Aorta (tissue), 5 donors: ENCODE measurements at regions not wholly inside any gene's neighbourhood (a gene's known extent, or its start where the extent isn't known, plus 50 kb on each side); places are given as distances from the start of the nearest gene placed in this dataset.

Source experiments
- ATAC-seq: fragments of 200-7000 bp; cut with Tn5 transposase; one replicate; pipeline ENCODE4 v1.9.1; 2022; ENCODE audit warnings: moderate library complexity; ENCODE audit not compliant: low FRiP score
- DNase-seq, 2 donors: peaks; one replicate each; pipeline ENCODE4 v3.0.0-alpha.2; 2020
- H3K27ac ChIP-seq, 2 donors: one replicate each; pipeline ENCODE4 v1.5.1; 2013; ENCODE audit warnings: low read length in 2 of 2, mild to moderate bottlenecking in 2 of 2, moderate library complexity in 2 of 2, control low read depth in 1 of 2, inconsistent platforms in 1 of 2, low read depth in 1 of 2
- H3K27me3 ChIP-seq, 2 donors: one replicate each; pipeline ENCODE4 v1.6.1; 2013; ENCODE audit warnings: control low read depth in 1 of 2, low read length in 1 of 2, mild to moderate bottlenecking in 1 of 2, moderate library complexity in 1 of 2; ENCODE audit not compliant: insufficient read depth in 2 of 2, control insufficient read depth in 1 of 2
- H3K36me3 ChIP-seq, 2 donors: one replicate each; pipeline ENCODE4 v1.6.1; 2013; ENCODE audit warnings: control low read depth in 1 of 2, low read length in 1 of 2, mild to moderate bottlenecking in 1 of 2; ENCODE audit not compliant: insufficient read depth in 2 of 2, control insufficient read depth in 1 of 2
- H3K4me1 ChIP-seq, 2 donors: one replicate each; pipeline ENCODE4 v1.6.1; 2013; ENCODE audit warnings: low read length in 2 of 2, control low read depth in 1 of 2, mild to moderate bottlenecking in 1 of 2, moderate library complexity in 1 of 2; ENCODE audit not compliant: insufficient read depth in 2 of 2, control insufficient read depth in 1 of 2
- H3K4me3 ChIP-seq, 2 donors: one replicate each; pipeline ENCODE4 v1.5.1; 2013; ENCODE audit warnings: low read length in 2 of 2, control low read depth in 1 of 2, mild to moderate bottlenecking in 1 of 2
- H3K9me3 ChIP-seq: one replicate; pipeline ENCODE4 v1.6.1; 2013; ENCODE audit warnings: mild to moderate bottlenecking, low read length; ENCODE audit not compliant: control insufficient read depth
- WGBS, 2 donors: extraction: QIAGEN DNeasy Blood & Tissue Kit; methylation state at CpG; one replicate each; pipeline ENCODE4 v1.1.7; 2013; 5-methylcytosine and 5-hydroxymethylcytosine counted together
- intact Hi-C, 2 donors: fragments of 100-400 bp; cut with DNase I; formaldehyde crosslinking; loops; one replicate each; pipeline versions ENCODE4 v1.14.2 to v1.15.0; 2022
- donor health status: healthy with polysubstance abuse.
- donor health status: Bipolar disorder and iron deficiency.
- donor health status: DM: no; HTN: no; CAD: no.
- donor health status: DM: no; HTN: no; CAD: no.
- donor health status: DM: yes; HTN: yes; CAD: no.

DNA sequence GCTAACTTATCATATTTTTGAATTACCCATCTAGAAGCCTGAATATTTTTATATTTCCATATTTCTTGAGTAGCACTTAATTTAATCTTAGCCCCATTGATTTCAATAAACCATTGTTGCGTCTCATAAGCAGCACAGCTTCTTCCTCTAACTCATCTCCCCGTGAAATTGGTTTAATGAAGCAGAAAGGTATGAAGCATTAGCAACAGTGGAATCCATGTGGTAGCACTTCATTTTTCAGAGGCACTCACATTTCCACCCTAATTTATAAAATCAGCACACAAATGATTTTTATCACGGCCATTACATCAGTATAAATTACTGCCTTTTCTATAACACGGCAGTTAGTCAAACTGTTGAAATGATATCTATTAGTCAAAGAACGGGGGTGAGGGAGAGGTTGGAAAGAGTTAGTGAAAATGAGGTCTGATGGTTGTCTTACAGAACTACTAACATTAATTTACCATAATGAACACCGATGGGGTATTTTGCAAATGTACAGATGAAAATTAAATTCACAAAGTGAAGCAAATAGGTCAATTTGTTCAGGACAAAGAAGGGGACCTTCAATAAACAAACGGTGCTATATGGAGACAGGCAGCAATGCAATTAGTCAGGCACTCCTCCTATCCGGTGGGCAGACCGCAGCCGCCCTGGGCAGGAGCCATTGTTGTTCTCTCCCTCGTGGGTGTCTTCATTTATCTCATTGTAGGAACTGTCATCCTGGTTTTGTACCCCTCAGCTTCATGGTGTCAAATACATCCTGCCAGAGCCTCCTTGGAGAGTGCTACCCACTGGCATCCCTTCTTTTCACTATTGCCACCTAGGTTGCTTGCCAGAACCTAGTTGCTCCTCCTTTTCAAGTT is 205.7 kb downstream of the SOX3 start:
- ATAC-seq (no peak), DNase-seq (no peak)
- H3K4me3 ChIP-seq, result no peak overlapping the region
- WGBS, 2 donors, result 60 to 62% methylated on average over 11 of the region's 11 CpGs
- no peak overlapping the region for H3K27ac ChIP-seq
- intact Hi-C loops, result no loop called here
- H3K4me1 ChIP-seq, result no peaks in the 10 kb centered on the region
- no peaks in the 10 kb centered on the region for H3K36me3 ChIP-seq
- H3K27me3 ChIP-seq, result no peaks in the 10 kb centered on the region
- no peaks in the 10 kb centered on the region for H3K9me3 ChIP-seq

DNA sequence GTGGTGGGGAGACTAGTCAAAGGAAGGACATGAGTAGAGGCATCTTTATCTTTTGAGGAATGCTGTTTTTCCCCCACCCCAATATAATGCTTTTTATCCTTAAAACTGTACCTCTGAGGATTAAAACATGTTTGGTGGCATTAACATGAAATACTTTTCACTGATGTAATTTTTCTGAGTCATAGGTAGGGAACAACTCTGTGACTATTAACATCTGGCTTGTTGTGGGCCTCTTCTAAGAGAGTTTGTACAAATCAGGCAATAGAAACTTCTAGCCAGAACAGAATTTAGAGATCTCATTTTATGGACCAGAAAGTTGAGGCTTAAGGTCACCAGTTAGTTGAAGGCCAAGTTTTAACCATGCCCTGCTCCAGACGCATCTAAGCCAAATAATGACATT is 207.6 kb downstream of the SOX3 start:
- no peaks in the 10 kb centered on the region for H3K36me3 ChIP-seq
- WGBS, 2 donors, result 61 to 65% methylated on average over 1 of the region's 1 CpG

DNA sequence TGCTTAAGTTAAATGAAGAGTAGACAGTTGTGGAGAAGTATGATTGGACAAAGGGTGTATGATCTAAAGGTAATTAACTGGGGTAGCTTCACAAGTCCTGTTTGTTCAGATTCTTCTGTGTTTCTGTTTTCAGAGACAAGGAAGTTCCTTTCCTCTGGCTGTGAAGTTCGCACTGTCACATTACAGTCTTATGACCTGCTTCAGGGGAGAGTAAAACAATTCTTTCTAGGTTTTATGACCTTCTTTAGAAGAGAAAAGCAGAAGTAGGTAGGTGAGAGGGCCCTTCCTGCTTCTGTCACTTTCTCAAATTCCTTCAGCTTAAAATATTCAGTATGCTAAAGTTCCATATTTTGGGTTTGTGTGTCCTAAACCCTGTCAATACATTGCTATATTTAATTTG is 211.9 kb downstream of the SOX3 start:
- H3K27ac ChIP-seq, result no peak overlapping the region
- no peaks in the 10 kb centered on the region for H3K9me3 ChIP-seq
- DNase-seq, result no peak
- no peaks in the 10 kb centered on the region for H3K27me3 ChIP-seq
- H3K36me3 ChIP-seq, result no peaks in the 10 kb centered on the region
- ATAC-seq, result no peak
- intact Hi-C loops, result no loop called here
- no peaks in the 10 kb centered on the region for H3K4me1 ChIP-seq
- H3K4me3 ChIP-seq, result no peak overlapping the region
- 37 to 47% methylated on average over 1 of the region's 1 CpG for WGBS, 2 donors

More for the DNA sequence above, 207.6 kb downstream of the SOX3 start:
- Histone ChIP-seq H3K4me3 (no peak overlapping the region), H3K27ac (no peak overlapping the region), H3K4me1 (no peaks in the 10 kb centered on the region), H3K9me3 (no peaks in the 10 kb centered on the region), H3K27me3 (no peaks in the 10 kb centered on the region)
- no peak for DNase-seq
- intact Hi-C loops, result no loop called here
- no peak for ATAC-seq

DNA sequence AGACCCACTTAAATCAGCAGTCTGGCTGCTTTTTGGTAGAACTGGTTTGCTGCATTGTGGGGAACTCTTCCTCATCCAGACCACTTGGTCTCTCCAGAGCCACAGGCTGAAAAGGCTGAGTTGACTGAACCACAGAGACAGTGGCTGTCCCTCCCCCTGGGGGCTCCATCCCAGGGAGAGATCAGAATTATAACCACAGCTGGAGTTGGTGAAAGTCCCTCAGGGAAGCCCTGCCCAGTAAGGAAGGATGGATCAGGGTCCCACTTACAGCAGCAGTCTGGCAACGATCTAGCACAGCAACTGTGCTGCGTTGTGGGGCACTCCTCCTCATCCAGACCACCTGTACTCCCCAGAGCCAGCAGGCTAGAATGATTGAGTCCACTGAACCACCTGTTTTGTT is 212.7 kb downstream of the SOX3 start:
- Histone ChIP-seq H3K4me1 (no peaks in the 10 kb centered on the region), H3K27ac (no peak overlapping the region), H3K36me3 (no peaks in the 10 kb centered on the region), H3K9me3 (no peaks in the 10 kb centered on the region), H3K4me3 (no peak overlapping the region), H3K27me3 (no peaks in the 10 kb centered on the region)
- intact Hi-C loops, result no loop called here
- DNase-seq, result no peak
- 60 to 63% methylated on average over 2 of the region's 2 CpGs for WGBS, 2 donors
- ATAC-seq, result no peak

DNA sequence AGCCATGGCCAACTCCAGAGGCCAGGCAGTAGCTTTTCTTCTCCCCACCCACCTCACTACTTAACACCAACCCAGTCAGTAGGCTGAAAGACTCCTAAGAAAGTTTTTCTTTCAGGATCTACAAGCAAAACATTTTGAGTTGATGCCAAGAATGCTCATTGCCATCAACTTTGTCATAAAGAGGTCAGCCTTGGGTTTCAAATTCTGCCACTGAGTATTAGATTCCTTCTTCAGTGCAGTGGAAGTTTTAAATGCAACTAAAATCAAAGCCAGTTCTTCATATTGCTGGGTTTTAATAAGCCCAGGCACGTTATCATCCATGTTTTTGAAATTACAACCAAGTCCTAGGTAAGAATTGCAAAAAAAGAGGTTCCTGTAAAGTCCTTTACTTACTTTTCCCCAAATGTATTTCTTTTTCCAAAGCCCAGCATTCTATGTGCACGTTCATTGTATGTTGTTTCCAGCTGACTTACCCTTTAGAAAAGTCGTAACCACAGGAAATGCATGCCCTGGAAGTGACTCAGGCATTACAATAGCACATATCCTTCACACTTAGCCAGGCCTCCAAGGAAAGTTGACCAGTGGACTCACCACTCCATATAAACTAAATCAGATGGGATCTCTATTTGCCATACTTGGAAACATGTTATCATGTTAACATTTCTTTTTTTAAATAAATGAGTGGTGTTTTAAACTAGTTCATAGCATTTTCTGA is 229.9 kb downstream of the SOX3 start:
- ATAC-seq (no peak), DNase-seq (no peak)
- intact Hi-C loops, result no loop called here
- Histone ChIP-seq H3K27me3 (no peaks in the 10 kb centered on the region), H3K36me3 (no peaks in the 10 kb centered on the region), H3K9me3 (no peaks in the 10 kb centered on the region), H3K27ac (no peak overlapping the region), H3K4me1 (no peaks in the 10 kb centered on the region), H3K4me3 (no peak overlapping the region)
- WGBS, 2 donors, result 23 to 33% methylated on average over 3 of the region's 3 CpGs

DNA sequence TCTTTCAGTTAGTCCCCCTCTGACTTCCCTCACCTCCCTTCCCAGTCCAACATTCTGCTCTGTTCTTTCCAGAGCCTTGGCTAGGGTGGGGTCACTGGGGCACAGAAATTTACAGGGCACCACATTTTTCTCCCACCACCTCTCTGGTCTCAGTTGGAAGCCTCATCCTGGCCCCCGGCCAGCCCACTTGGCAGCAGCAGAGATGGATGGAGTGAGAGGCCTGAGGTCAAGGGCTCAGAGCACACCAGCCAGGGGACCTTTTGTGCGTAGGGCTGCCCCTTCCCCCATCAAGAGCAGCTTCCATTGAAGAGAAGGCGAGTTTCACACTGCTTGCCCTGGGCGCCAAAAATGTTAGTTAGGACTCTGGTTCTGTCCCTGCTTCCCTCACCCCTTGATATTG is 230.9 kb downstream of the SOX3 start:
- intact Hi-C loops, result no loop called here
- Histone ChIP-seq H3K4me3 (no peak overlapping the region), H3K4me1 (no peaks in the 10 kb centered on the region), H3K9me3 (no peaks in the 10 kb centered on the region), H3K36me3 (no peaks in the 10 kb centered on the region), H3K27me3 (no peaks in the 10 kb centered on the region), H3K27ac (no peak overlapping the region)
- WGBS, 2 donors, result 40 to 47% methylated on average over 4 of the region's 4 CpGs
- ATAC-seq (no peak), DNase-seq (no peak)

DNA sequence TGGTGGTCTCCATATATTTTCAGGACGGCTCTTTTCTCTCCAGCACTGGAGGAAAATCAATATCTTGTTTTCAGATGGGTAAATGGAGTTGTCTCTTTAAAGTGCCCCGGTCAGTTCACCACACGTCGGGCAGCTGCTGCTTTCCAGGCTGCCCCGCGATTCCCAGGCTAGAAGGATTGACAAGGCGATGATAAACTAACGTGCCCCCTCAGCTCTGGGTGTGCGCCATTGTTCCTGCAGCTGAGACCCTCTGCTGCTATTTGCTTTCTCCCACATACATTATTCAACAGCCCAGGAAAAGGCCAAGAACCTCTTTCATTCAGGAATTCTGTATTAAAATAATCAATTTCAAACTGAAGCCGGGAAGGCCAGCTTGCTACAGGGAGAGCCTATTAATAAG is 254.5 kb downstream of the SOX3 start:
- ATAC-seq (no peak), DNase-seq (no peak)
- no peaks in the 10 kb centered on the region for H3K9me3 ChIP-seq
- intact Hi-C loops, result no loop called here
- no peaks in the 10 kb centered on the region for H3K36me3 ChIP-seq
- H3K27ac ChIP-seq, result no peak overlapping the region
- no peaks in the 10 kb centered on the region for H3K4me1 ChIP-seq
- no peaks in the 10 kb centered on the region for H3K27me3 ChIP-seq
- WGBS, 2 donors, result 22 to 29% methylated on average over 10 of the region's 10 CpGs
- H3K4me3 ChIP-seq, result no peak overlapping the region

DNA sequence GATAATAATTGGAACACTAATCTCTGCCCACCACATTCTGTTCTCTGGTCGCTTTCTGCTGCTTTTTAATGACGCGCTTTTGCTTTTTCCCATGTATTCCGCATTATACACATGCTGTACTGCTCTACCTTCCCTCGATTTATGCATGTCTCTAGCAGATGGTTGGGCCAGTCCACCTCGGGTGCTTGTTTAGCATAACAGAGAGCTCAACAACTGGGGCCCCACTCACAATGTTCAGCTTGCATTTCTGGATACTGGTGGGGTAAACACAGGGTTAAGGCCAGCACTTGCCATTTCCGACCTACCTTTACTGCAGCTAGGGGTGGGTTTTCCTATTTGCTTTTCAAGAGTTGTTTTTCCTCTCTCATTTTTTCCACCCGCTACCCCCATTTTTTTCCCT is 255.8 kb downstream of the SOX3 start:
- ATAC-seq, result no peak
- intact Hi-C loops, result no loop called here
- WGBS, 2 donors, result 49 to 61% methylated on average over 8 of the region's 8 CpGs

DNA sequence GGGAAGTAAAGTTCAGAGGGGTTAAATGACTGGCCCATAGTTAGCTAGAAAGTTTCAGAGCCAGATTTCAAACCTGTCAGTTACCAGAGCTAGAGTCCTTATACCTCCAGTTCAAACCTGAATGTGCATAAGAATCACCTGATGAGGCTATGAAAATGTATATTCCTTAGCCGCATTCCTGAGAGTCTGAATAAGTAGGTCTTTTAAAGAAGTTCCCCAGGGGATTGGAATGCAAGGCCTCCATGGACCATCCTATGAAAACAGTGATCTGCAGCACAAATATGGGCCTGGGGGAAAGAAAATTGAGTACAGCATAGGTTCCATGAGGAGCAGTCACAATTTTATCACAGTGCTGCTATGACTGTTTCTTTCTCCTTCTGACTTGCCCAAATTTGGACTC is 263.9 kb upstream of the CXorf66 start:
- Histone ChIP-seq H3K27ac (no peak overlapping the region), H3K4me3 (no peak overlapping the region), H3K9me3 (no peaks in the 10 kb centered on the region), H3K4me1 (no peaks in the 10 kb centered on the region), H3K36me3 (no peaks in the 10 kb centered on the region), H3K27me3 (no peaks in the 10 kb centered on the region)
- DNase-seq (no peak), ATAC-seq (no peak)
- intact Hi-C loops, result no loop called here
- 14 to 29% methylated on average over 1 of the region's 1 CpG for WGBS, 2 donors

More for the DNA sequence above, 255.8 kb downstream of the SOX3 start:
- Histone ChIP-seq H3K36me3 (no peaks in the 10 kb centered on the region), H3K27ac (no peak overlapping the region), H3K4me1 (no peaks in the 10 kb centered on the region), H3K4me3 (no peak overlapping the region), H3K9me3 (no peaks in the 10 kb centered on the region), H3K27me3 (no peaks in the 10 kb centered on the region)
- DNase-seq, result no peak
